ENCODE measurements at regions not wholly inside any gene's neighbourhood (a gene's known extent, or its start where the extent isn't known, plus 50 kb on each side); places are given as distances from the start of the nearest gene placed in this dataset.

DNA sequence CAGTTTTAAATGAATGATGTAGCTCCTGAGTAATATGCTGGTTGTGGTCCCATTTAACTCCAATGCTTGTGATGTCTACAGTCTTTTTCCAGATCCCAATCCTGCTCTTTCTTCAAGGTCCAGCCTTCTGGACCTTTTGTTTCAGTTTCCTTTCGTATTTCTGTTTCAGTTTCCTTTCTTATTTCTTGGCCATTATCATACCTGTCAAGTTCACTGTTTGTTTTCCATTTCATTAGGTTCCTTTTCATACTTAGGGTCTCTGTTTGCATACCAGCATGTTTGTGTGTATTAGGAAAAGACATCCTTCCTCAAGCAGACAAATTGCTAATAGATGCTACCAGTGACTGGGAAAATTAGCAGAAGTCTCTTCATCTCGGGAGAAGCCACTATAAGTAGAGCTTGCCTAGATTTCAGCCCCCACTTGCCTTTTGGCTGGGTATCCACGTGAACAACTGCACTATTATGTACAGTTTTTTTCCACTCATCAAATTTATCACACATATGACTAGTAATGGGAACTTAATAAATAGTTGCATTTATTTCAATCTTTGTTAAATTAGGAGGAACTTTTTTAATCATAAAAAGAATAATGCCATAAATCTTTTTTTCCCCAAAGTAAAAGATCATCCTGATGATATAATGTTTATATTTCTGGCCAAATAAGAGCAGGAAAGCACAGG is 583.4 kb downstream of the BCKDHB start:
- no peak for DNase-seq (ENCODE audit: low spot score)
- TF ChIP-seq, protein P1, sequence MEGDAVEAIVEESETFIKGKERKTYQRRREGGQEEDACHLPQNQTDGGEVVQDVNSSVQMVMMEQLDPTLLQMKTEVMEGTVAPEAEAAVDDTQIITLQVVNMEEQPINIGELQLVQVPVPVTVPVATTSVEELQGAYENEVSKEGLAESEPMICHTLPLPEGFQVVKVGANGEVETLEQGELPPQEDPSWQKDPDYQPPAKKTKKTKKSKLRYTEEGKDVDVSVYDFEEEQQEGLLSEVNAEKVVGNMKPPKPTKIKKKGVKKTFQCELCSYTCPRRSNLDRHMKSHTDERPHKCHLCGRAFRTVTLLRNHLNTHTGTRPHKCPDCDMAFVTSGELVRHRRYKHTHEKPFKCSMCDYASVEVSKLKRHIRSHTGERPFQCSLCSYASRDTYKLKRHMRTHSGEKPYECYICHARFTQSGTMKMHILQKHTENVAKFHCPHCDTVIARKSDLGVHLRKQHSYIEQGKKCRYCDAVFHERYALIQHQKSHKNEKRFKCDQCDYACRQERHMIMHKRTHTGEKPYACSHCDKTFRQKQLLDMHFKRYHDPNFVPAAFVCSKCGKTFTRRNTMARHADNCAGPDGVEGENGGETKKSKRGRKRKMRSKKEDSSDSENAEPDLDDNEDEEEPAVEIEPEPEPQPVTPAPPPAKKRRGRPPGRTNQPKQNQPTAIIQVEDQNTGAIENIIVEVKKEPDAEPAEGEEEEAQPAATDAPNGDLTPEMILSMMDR (IDR thresholded peaks at IDR 0.05; ENCODE audit: borderline replicate concordance, control extremely low read depth, extremely low read depth, insufficient read depth, missing control alignments) = no peak
- in situ Hi-C loops (cut with MboI; ENCODE audit: low sequenced_read_pairs, unreplicated experiment) = no loop called here

DNA sequence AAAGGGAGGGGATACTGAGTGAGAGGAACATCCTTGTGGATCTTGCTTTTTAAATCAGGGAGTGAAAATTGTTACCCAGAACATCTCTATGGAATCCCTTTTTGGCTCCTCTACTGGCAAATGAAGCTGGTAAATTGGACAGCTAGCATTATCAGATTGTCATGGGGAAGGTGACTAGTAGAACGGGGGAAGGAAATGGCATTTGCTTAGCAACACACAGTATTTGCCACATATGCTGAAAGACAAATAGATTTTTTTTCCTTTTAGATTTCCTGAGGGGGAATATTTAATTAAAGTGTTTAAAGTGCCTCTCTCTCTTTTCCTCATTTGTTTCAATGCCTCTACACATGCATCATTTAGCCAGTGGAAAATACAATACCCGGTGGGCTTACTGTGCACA is 573.5 kb downstream of the BCKDHB start:
- in situ Hi-C loops (cut with MboI; ENCODE audit: low sequenced_read_pairs, unreplicated experiment) = no loop called here
- DNase-seq (ENCODE audit: low spot score) = no peak
- TF ChIP-seq, protein P1 (IDR thresholded peaks at IDR 0.05; ENCODE audit: borderline replicate concordance, control extremely low read depth, extremely low read depth, insufficient read depth, missing control alignments) = no peak

DNA sequence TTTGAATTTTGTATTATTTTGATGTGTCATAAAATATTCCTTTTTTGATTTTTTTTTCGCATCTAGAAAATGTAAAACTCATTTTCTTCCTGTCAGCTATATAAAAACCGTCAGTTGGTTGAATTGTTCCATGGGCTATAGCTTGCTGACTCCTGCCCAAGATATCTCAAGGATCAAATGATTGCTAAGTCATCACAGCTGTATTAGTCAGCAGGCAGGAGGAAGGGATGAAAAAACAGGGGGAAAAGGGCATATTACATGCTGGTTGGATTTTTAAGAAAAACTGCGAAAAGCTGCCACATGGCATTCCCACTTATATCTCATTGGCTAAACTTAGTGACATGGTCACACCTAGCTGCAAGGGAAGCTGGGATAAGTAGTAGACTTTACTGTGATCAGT is 569.9 kb downstream of the BCKDHB start:
- DNase-seq (ENCODE audit: low spot score) = no peak
- TF ChIP-seq, protein P1 (IDR thresholded peaks at IDR 0.05; ENCODE audit: borderline replicate concordance, control extremely low read depth, extremely low read depth, insufficient read depth, missing control alignments) = no peak
- in situ Hi-C loops (cut with MboI; ENCODE audit: low sequenced_read_pairs, unreplicated experiment) = no loop called here

DNA sequence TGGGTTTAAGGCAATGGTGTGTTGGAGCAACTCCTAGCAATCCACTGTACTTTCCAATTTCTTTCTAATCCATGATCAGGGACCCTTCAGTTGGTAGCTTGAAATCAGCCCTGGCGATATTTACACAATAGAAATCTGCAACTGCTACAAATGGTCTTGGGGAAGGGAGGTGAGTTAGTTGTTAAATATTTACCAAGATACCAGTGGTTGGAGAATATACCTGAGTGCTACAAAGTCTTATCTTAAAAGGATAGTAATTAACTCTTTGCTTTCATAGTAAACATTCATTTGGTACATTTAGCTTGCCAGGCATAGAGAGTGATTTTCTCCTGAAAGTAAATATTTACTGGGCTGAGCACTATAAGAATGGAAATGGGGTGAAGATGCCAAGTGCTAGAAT is 568.2 kb downstream of the BCKDHB start:
- no peak for DNase-seq (ENCODE audit: low spot score)
- TF ChIP-seq, protein P1 (IDR thresholded peaks at IDR 0.05; ENCODE audit: borderline replicate concordance, control extremely low read depth, extremely low read depth, insufficient read depth, missing control alignments) = no peak
- in situ Hi-C loops (cut with MboI; ENCODE audit: low sequenced_read_pairs, unreplicated experiment) = no loop called here

DNA sequence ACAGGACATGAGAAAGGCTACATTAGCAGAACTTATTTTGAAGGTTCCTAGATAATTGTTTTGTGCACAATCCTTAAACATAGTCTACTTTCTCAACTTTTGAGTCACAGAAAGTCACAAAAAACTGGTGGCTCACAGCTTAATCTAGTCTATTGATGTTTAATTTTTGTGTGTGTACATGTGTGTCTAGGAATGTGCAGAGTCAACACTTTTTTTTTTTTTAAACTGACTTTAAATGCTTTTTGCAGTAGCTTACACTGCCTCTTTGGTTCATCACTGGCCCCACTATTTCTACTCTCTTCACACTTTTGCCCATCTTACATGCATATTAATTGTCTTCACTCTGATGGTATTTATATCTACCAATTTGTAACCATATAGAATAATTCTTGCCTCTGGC is 566.9 kb downstream of the BCKDHB start:
- in situ Hi-C loops (cut with MboI; ENCODE audit: low sequenced_read_pairs, unreplicated experiment) = no loop called here
- DNase-seq (ENCODE audit: low spot score) = no peak

DNA sequence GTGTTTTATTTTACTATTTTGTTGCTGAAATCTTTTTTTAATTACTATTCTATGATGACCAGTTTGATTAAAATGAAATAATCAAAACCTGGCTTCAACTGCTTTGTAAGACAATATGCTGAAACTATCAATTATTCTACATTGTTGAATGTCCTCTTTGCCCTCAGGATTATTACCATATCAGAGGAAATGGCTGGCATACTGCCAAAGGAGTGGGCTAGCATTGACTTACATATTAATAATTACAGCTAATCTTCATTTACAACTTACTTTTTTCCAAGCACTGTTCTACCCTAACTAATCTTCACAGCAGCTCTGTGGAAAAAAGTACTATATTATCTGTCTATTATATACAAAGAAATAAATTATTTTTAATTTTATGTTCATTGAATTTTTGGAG is 560.5 kb downstream of the BCKDHB start:
- in situ Hi-C loops (cut with MboI; ENCODE audit: low sequenced_read_pairs, unreplicated experiment) = no loop called here
- TF ChIP-seq, protein P1 (IDR thresholded peaks at IDR 0.05; ENCODE audit: borderline replicate concordance, control extremely low read depth, extremely low read depth, insufficient read depth, missing control alignments) = no peak
- DNase-seq (ENCODE audit: low spot score) = no peak

More for the DNA sequence above, 566.9 kb downstream of the BCKDHB start:
- TF ChIP-seq, protein P1 (IDR thresholded peaks at IDR 0.05; ENCODE audit: borderline replicate concordance, control extremely low read depth, extremely low read depth, insufficient read depth, missing control alignments) = no peak

Measured in GM13976 (cell line).